ENCODE measurements at regions not wholly inside any gene's neighbourhood (a gene's known extent, or its start where the extent isn't known, plus 50 kb on each side); places are given as distances from the start of the nearest gene placed in this dataset.

DNA sequence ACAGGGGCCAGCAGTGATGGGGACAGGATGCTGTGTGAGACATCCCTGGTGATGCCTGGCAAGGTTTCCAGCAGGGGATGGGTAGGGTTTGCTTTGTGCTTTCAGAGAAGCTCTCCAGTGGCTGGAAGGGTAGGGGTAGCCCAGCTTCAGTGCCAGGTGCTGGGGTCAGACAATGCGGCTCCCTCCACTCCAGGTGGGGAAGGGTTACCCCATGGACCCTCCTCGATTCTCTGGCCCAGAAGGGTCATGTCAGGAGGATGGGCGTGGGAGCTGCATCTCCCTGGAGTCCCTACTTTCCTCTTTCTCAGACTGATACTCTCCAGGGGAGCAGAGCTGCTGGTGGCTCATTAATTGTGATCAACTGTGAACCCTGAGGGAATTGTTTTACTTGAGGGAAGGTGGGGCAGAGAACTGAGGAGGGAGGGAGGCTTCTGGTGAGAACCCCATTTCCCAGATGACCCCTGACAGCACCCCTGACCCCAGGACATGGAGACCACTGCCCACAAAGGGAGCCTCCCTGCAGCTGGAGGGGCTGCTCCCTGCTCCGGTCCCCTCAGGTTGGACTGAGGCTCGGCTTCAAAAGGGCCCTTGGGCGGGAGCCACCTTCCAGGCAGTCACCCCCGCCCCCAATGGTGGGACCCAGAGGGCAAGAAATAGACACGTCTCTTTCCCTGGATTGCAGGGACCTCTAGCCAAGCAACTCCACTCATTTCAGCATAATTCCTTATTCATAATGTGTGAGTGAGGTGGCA, 100.9 kb upstream of the BHLHE23 start:
- Histone ChIP-seq H3K36me3 (no peaks in the 10 kb centered on the region), H3K27ac (no peak overlapping the region), H3K4me3 (no peak overlapping the region), H3K4me1 (peaks cover 0 to 5% (median 0%) of the 10 kb centered on the region in 12 donors), H3K27me3 (peaks cover 0 to 6% (median 2%) of the 10 kb centered on the region in 9 donors), H3K9me3 (peaks cover 0 to 26% (median 7%) of the 10 kb centered on the region in 12 donors)
- DNase-seq (peak in 2 of 5 donors; percentile 1 to 28), ATAC-seq (no peak)
- TF ChIP-seq POLR2A (IDR thresholded peaks at IDR 0.05): no peak
- no peak for TF ChIP-seq CTCF (IDR thresholded peaks at IDR 0.05)
- WGBS, 4 donors: 60 to 77% (median 70%) methylated on average over 6 to 8 of the region's 8 CpGs
- intact Hi-C loops (cut with DNase I): no loop called here

- TF ChIP-seq POLR2A (IDR thresholded peaks at IDR 0.05) (no peak), CTCF (IDR thresholded peaks at IDR 0.05) (no peak)
- Histone ChIP-seq H3K4me1 (peaks cover 0 to 12% (median 1%) of the 10 kb centered on the region in 12 donors), H3K4me3 (no peak overlapping the region), H3K27me3 (peaks cover 0 to 10% (median 3%) of the 10 kb centered on the region in 9 donors), H3K27ac (peak overlapping the region in 1 of 12 donors; percentile 67), H3K9me3 (peaks cover 0 to 22% (median 6%) of the 10 kb centered on the region in 12 donors), H3K36me3 (no peaks in the 10 kb centered on the region)
- 74 to 81% (median 79%) methylated on average over 12 to 16 of the region's 16 CpGs for WGBS, 4 donors
- no peak for ATAC-seq
- peak in 3 of 5 donors; percentile 11 to 34 (median 12) for DNase-seq
- intact Hi-C loops (cut with DNase I): no loop called here
These were observed 100.1 kb upstream of the BHLHE23 start for GRCh38 chr20:63106765-63107448.

GRCh38 chr20:63106108-63106764, 99.5 kb upstream of the BHLHE23 start:
- Histone ChIP-seq H3K36me3 (no peaks in the 10 kb centered on the region), H3K27me3 (peaks cover 0 to 13% (median 3%) of the 10 kb centered on the region in 9 donors), H3K9me3 (peaks cover 0 to 16% (median 4%) of the 10 kb centered on the region in 12 donors), H3K4me3 (no peak overlapping the region), H3K27ac (peak overlapping the region in 1 of 12 donors; percentile 67), H3K4me1 (peaks cover 0 to 15% (median 1%) of the 10 kb centered on the region in 12 donors)
- DNase-seq: peak in 4 of 5 donors; percentile 50 to 55 (median 54)
- peak; percentile 24 to 67 (median 58) for ATAC-seq
- WGBS, 4 donors: 54 to 68% (median 58%) methylated on average over 14 to 15 of the region's 15 CpGs
- TF ChIP-seq CTCF (IDR thresholded peaks at IDR 0.05) (no peak), POLR2A (IDR thresholded peaks at IDR 0.05) (no peak)
- intact Hi-C loops (cut with DNase I): no loop called here
